ENCODE measurements at regions not wholly inside any gene's neighbourhood (a gene's known extent, or its start where the extent isn't known, plus 50 kb on each side); places are given as distances from the start of the nearest gene placed in this dataset.

DNA sequence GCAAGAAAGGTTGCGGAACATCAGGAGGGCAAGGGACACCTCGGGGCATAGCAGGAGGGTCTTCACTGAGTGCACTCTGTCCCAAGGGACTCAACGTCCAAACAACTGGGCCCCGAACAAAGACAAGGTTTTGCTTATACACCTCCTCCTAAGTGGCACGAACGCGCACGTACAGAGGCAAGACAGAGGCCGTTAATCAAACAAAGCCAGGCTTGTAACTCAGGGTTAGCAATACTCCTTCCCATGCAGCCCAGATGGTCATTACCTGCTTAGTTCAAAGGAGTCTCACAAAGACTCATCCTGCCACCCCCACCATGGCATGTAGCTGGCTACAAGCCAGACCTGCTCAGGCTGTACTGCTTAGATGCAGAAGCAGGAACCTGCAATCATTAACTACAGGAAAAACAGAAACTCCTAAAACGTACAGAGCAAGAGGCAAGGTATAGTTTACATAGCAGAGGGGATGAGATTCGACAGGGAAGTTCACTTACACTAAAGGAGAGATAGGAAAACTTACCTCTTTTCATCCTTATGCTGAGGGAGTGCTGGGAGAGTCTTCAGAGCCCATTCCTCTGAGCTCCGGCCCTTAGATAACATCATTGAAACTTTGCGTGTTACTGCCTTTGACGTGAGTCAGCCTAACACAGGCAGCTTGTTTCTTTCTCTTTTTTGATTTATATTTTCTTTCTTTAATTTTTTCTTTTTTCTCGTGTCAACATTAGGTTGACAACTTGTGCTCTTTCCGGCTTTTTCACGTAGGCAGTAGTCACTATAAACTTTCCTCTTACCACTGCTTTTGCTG lies 1319.1 kb downstream of the TMEM121 start:
- no peak for FAIRE-seq

- FAIRE-seq, result peak; percentile 79
These were observed 1319.8 kb downstream of the TMEM121 start for GRCh38 chr14:106846218-106846617.

DNA sequence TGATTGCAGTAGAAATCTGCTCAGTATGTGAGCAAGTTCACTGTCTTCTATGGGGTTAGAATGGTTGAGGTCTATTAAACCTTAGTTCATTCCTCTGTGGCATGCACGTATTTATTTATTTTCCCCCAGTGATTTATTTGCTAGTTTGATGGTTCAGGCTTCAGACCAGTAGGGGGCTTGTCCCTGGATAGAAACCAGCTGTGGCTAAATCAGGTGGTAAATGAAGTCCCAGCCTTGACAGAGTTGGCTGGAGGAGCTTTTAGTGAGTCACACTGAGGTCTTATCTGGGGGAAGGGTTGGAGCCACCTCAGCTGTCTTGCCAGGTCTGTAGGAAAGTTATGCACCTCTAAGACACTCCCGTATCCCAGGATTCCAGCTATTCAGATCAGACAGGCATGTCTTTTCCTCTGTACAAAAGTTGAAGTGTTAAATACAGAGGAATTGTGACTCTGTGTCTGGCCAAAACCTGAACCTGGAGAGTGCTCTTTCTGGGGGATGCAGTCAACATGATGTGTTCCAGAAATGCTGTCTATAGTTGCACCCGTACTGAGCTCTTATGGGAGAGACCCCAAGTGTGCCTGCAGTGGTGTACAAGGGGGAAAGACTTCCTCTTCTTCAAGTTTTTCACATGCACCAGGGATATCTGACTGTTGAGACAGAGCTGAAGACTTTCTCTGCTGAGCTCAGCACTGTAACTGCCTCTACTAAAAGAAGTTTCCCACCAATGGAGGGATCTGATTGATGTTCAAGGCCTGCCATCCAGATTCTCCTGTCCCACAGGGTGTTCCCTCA lies 1322.1 kb downstream of the TMEM121 start:
- no peak for FAIRE-seq

DNA sequence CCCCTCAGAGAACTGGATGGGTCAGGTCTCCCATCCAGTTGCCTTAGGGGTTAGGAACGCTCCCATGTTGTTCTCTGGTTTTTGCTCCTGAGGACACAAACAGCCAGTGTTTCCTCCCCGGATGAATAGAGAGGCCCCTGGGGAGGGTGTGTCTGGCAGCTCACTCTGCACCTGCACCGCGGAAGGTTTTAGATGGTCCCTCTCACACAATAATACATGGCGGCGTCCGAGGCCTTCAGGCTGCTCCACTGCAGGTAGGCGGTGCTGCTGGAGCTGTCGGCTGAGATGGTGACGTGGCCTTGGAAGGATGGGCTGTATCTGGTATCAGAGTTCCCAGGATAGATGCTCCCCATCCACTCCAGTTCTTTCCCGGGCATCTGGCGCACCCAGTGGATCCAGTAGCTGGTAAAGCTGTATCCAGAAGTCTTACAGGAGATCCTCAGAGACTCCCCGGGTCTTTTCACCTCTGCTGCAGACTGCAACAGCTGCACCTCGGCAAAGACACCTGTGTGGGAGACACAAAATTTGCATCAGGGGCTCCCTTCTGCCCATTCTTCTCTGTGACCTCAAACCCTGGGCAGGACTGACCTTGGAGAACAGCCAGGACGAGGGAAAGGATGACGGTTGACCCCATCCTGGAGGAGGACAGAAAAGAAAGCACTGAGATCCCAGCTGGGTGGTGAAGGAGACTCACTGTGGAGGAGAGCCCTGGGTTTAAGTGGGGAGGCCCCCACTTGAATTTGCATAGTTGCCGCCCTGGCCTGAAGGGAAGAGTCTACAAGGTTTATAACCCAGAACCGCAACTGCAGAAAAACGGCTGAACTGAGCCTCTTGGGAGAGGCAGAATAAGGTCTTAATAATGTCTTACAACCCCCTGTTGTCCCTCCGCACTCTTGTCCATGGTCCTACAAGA lies 1324.8 kb downstream of the TMEM121 start:
- no peak for FAIRE-seq

DNA sequence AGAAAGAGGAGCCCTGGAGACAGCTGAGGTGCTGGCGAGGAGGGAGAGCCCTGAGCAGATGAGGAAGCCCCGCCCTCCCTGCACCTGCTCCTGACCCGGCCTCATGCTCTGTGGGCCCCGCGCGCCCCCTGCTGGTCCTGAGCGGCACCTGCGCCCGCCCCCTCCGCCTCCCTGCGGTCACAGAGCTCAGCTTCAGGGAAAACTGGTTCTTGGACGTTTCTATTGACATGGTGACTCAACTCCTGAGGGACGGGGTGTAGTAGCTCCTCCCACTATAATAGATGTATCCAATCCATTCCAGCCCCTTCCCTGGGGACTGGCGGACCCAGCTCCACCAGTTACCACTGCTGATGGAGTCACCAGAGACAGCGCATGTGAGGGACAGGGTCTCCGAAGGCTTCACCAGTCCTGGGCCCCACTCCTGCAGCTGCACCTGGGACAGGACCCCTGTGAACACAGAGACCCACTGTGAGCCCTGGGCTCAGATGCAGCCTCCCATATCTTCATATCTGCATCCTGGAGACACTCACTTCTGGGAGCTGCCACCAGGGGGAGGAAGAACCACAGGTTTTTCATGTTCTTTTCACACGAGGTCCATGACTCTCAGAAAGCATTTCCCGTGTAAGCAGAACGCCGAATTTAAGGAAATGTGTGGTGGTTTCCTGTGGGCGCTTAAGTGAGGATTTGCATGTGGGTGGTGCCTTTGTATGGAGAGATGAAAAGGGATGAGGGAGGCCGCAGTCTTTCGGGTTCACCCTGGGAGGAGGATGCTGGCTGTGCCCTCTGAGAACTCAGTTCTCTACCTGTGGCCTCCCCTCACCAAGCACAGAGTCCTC lies 1346.4 kb downstream of the TMEM121 start:
- no peak for FAIRE-seq

DNA sequence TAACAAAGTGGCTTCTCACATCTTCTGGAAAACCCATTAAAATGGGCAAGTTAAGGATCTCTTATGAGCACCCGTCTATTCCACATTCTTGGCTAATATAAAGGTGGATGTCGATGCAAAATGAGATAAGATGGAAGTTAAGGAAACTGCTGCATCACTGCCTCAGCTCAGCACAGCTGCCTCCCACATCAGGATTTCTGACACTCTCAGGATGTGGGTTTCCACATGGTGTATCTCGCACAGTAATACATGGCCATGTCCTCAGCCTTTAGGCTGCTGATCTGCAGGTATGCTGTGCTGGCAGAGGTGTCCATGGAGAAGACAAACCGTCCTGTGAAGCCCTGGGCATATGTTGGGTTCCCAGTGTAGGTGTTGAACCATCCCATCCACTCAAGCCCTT lies 1348.0 kb downstream of the TMEM121 start:
- FAIRE-seq, result no peak

DNA sequence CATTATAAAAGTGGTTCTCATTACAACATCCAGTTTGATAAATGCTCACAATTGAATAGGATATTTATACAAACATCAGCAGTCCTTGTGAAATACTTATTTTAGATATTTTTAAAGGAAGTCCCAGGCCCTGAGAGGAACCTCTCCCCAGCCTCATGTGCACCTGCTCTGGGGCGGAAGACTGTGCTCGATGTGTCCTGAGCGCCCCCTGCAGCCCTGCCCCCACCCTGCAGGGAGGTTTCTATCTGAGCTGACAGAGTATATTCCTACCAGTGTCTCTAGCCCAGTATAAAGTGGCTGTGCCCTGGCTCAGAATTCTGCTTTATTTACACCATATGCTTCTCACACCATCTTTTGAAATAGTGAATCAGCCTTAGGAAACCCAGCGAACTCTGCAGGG lies 1349.1 kb downstream of the TMEM121 start:
- FAIRE-seq, result no peak

DNA sequence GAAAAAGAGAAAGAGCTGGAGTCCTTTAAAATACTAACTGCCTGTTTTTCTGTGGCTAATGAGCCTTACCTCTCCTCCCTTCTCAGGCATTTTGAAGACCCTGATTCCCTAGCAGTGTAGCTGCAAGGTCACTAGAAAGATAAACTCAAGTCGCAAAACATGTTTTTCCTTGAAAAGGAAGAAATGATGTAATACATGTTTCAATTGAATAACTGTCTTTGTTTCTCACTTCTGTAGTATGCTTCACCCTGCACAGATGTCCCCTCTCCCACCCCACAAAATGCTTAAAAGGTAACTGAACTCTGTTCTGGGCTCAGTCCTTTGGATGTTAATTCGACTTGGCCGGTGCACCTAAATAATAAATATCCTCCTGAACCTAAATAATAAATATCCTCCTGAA lies 1350.3 kb downstream of the TMEM121 start:
- FAIRE-seq, result no peak

- no peak for FAIRE-seq
These were observed 1351.1 kb downstream of the TMEM121 start for GRCh38 chr14:106877517-106877916.

GRCh38 chr14:106879241-106879640 lies 1352.9 kb downstream of the TMEM121 start:
- no peak for FAIRE-seq

DNA sequence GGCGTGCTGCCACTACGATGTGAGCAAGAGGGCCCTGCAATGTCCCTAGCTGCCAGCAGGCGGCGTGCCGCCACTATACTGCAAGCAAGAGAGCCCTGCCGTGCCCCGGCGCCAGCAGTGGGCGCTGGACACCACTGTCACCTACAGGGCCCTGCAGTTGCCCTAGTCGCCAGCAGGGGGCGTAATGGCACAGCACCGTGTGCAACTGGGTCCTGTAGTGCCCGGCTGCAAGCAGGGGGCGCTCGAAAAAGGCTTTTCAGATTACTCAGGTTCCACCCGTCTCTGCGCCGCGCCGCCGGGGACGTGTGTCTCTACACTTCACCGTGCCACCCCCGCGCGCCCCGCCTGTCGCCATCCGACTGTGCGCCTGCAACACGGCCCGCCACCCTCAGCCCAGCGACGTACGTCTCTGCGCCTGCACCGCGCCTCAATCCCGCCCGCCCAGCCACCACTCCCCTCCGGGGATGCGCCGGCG lies 1356.9 kb downstream of the TMEM121 start:
- no peak for FAIRE-seq
